Bronchial epithelial cell (primary cell): ENCODE measurements at regions not wholly inside any gene's neighbourhood (a gene's known extent, or its start where the extent isn't known, plus 50 kb on each side); places are given as distances from the start of the nearest gene placed in this dataset.

Experiments used
- DNase-seq: peaks from one replicate; pipeline ENCODE4 v3.0.0-alpha.2; 2010; ENCODE audit warnings: low read depth
- FAIRE-seq: peaks from 2 replicates; lab custom pipeline; 2011; peaks lifted over from hg19 to GRCh38; lab: Jason Lieb, UNC
- H3K27me3 ChIP-seq: 2 replicates; pipeline ENCODE4 v1.5.1; 2011; ENCODE audit warnings: low read length; ENCODE audit not compliant: control insufficient read depth, insufficient read depth
- H3K36me3 ChIP-seq: 2 replicates; pipeline ENCODE4 v1.5.1; 2011; ENCODE audit warnings: low read length; ENCODE audit not compliant: control insufficient read depth, insufficient read depth
- H3K4me3 ChIP-seq: 2 replicates; pipeline ENCODE4 v1.5.1; 2011; ENCODE audit warnings: mild to moderate bottlenecking, low read depth, low read length, control low read depth
- TF ChIP-seq, protein P1 (sequence below): IDR thresholded peaks from 2 replicates; pipeline ENCODE4 v1.5.1; 2011; ENCODE audit warnings: mild to moderate bottlenecking, moderate library complexity, low read length, control low read depth, inconsistent platforms; ENCODE audit not compliant: insufficient read depth, severe bottlenecking

DNA sequence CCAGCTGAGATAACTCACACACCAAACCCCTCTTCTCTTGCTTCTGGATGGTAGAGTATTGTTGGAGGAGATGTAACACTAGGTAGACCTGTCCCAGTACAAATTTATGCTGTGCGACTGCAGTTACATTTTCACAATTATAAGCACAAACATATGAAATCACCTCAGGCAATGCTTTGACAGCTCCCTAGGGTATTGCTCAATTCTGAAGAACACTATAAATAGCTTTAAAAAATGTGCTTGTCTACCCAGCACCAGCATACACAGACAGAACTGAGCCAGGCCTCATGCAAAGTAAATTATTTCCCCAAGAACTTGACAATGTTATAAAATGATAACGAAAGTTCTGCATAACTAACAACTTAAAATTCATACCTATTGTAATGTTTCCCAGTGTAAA is 1999.1 kb upstream of the ADGRL3 start:
- Histone ChIP-seq H3K36me3 (no peaks in the 10 kb centered on the region), H3K27me3 (no peaks in the 10 kb centered on the region), H3K4me3 (no peak overlapping the region)
- TF ChIP-seq, protein P1, sequence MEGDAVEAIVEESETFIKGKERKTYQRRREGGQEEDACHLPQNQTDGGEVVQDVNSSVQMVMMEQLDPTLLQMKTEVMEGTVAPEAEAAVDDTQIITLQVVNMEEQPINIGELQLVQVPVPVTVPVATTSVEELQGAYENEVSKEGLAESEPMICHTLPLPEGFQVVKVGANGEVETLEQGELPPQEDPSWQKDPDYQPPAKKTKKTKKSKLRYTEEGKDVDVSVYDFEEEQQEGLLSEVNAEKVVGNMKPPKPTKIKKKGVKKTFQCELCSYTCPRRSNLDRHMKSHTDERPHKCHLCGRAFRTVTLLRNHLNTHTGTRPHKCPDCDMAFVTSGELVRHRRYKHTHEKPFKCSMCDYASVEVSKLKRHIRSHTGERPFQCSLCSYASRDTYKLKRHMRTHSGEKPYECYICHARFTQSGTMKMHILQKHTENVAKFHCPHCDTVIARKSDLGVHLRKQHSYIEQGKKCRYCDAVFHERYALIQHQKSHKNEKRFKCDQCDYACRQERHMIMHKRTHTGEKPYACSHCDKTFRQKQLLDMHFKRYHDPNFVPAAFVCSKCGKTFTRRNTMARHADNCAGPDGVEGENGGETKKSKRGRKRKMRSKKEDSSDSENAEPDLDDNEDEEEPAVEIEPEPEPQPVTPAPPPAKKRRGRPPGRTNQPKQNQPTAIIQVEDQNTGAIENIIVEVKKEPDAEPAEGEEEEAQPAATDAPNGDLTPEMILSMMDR: no peak
- DNase-seq (no peak), FAIRE-seq (no peak)

- DNase-seq (no peak), FAIRE-seq (no peak)
- Histone ChIP-seq H3K4me3 (no peak overlapping the region), H3K27me3 (no peaks in the 10 kb centered on the region), H3K36me3 (no peaks in the 10 kb centered on the region)
- TF ChIP-seq, protein P1: no peak
These were observed 1982.1 kb upstream of the ADGRL3 start for GRCh38 chr4:59217910-59218631.

GRCh38 chr4:59222221-59222620 is 1977.9 kb upstream of the ADGRL3 start:
- no peaks in the 10 kb centered on the region for H3K36me3 ChIP-seq
- no peak for FAIRE-seq

DNA sequence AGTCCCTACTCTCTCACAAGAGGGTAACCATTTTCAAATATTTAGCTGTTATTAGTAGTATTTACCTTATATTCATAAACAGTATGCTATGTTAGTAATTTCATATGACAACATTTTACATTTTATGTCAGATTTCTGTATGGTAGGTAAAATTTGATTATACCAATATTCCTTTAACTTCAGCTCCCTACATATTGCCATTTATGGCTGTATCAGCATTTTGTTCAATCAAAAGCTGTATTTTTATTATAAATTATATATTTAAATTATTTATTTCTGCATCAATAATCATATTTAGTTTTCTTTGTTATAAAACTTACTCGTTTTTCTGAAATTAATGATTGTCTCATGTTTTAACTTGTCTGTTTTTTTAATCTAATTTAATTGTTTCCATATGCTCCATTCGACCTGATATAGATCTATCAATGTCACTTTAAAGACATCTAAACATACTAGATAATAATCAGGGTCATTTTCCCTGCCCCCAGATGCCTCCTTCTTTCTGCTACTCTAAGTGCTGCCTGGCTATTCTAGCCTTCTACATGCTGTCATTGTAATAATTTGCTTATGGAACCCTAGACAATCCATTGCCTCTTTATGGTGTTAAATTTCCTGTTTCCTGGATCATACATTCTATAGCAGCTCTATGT is 1976.7 kb upstream of the ADGRL3 start:
- DNase-seq (no peak), FAIRE-seq (no peak)
- H3K36me3 ChIP-seq: no peaks in the 10 kb centered on the region
- TF ChIP-seq, protein P1: no peak
- H3K27me3 ChIP-seq: no peaks in the 10 kb centered on the region
- H3K4me3 ChIP-seq: no peak overlapping the region

More at GRCh38 chr4:59222221-59222620, 1977.9 kb upstream of the ADGRL3 start:
- Histone ChIP-seq H3K4me3 (no peak overlapping the region), H3K27me3 (no peaks in the 10 kb centered on the region)
- TF ChIP-seq, protein P1: no peak
- DNase-seq: no peak

DNA sequence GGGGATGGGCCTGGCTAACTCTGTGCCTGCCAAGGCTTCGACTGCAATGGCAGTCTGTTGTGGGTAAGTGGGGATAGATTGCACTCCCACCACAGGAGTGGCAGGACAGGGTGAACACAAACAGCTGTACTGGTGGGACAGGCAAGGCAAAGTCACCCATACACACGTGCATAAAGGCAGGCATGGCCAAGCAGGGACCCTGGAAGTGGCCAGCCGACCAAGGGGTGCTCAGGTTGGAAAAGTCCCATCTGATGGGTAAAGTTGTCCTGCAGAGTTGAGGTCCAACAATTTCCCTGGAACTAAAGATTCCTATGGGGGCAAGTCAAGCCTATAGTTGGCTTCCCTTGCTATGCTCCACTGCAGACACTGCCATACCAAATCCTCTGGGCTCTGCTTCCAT is 1961.9 kb upstream of the ADGRL3 start:
- DNase-seq (no peak), FAIRE-seq (no peak)
- H3K27me3 ChIP-seq: no peaks in the 10 kb centered on the region
- H3K36me3 ChIP-seq: no peaks in the 10 kb centered on the region
- TF ChIP-seq, protein P1: no peak
- H3K4me3 ChIP-seq: no peak overlapping the region
